ENCODE measurements at regions not wholly inside any gene's neighbourhood (a gene's known extent, or its start where the extent isn't known, plus 50 kb on each side); places are given as distances from the start of the nearest gene placed in this dataset.

GRCh38 chr11:16448123-16448717, 91.9 kb upstream of the SOX6 start:
- no peak for TF ChIP-seq CTCF (IDR thresholded peaks at IDR 0.05; ENCODE audit: extremely low read depth, insufficient read depth, missing control alignments)
- DNase-seq (ENCODE audit: low spot score): no peak
- in situ Hi-C loops (cut with MboI; ENCODE audit: low pct_unique_long_range_greater_than_20kb, low sequenced_read_pairs, unreplicated experiment): no loop called here

DNA sequence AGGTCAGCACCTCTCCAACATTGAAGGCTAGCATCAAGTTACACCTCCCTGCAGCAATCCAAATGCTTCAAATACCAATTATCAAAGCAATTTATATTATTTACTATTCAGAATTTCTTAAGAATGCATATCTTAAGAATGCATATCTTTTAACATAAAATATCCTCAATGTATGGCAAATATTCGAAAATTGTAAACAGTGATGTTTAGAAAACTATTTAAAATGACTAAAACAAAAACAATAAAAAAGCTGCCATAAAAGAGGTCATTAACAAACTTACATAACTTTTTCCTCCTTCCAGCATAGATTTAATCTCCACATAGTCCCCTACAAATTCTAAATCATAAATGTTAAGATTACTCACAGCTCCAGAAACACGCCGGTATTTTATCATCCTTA, 85.1 kb upstream of the SOX6 start:
- in situ Hi-C loops (cut with MboI; ENCODE audit: low pct_unique_long_range_greater_than_20kb, low sequenced_read_pairs, unreplicated experiment): no loop called here

DNA sequence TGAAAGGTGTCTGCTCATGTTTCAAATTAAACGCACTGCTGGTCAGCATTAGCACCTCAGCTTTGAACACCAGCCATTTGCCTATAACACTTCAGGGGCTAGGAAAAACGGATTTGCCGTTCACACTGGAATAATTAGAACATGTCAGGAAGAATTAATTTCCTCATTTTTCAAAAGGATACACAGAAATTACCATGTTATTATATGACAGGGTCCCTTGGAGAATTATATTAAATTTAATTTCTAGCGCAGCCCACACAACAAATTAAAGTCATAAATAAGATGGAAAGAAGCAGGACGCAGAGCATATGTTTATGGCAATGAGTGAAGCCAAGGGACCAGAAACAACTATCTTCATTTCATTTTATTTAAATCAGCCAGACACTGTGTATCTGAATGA, 83.8 kb upstream of the SOX6 start:
- in situ Hi-C loops (cut with MboI; ENCODE audit: low pct_unique_long_range_greater_than_20kb, low sequenced_read_pairs, unreplicated experiment): no loop called here
- DNase-seq (ENCODE audit: low spot score): no peak
- no peak for TF ChIP-seq CTCF (IDR thresholded peaks at IDR 0.05; ENCODE audit: extremely low read depth, insufficient read depth, missing control alignments)

More for the DNA sequence above, 85.1 kb upstream of the SOX6 start:
- TF ChIP-seq CTCF (IDR thresholded peaks at IDR 0.05; ENCODE audit: extremely low read depth, insufficient read depth, missing control alignments): no peak
- DNase-seq (ENCODE audit: low spot score): no peak

DNA sequence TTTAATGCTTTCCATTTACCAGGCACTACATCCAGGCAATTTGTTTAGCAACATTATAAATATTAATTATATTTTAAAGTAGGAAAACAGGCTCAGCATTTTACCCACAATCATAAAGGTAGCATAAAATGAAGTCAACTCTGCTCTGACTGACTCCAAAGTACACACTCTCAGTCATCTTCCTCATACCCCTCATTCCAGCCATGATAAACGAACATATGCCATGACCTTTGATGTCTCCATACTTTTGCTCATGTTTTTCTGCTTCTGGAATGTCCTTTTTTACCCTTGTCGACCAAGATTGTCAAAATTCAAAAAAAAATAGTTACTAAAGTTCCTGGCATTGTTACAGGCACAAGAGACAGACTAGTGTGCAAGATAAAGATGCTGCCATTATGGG, 77.7 kb upstream of the SOX6 start:
- in situ Hi-C loops (cut with MboI; ENCODE audit: low pct_unique_long_range_greater_than_20kb, low sequenced_read_pairs, unreplicated experiment): no loop called here
- DNase-seq (ENCODE audit: low spot score): no peak

GRCh38 chr11:16430674-16431073, 74.3 kb upstream of the SOX6 start:
- DNase-seq (ENCODE audit: low spot score): no peak
- no peak for TF ChIP-seq CTCF (IDR thresholded peaks at IDR 0.05; ENCODE audit: extremely low read depth, insufficient read depth, missing control alignments)
- in situ Hi-C loops (cut with MboI; ENCODE audit: low pct_unique_long_range_greater_than_20kb, low sequenced_read_pairs, unreplicated experiment): no loop called here

More for the DNA sequence above, 77.7 kb upstream of the SOX6 start:
- TF ChIP-seq CTCF (IDR thresholded peaks at IDR 0.05; ENCODE audit: extremely low read depth, insufficient read depth, missing control alignments): no peak

- in situ Hi-C loops (cut with MboI; ENCODE audit: low pct_unique_long_range_greater_than_20kb, low sequenced_read_pairs, unreplicated experiment): no loop called here
- DNase-seq (ENCODE audit: low spot score): no peak
- no peak for TF ChIP-seq CTCF (IDR thresholded peaks at IDR 0.05; ENCODE audit: extremely low read depth, insufficient read depth, missing control alignments)
Measured at GRCh38 chr11:16421826-16422225, 65.5 kb upstream of the SOX6 start.

Measured in GM13977 (cell line).